ENCODE measurements at regions not wholly inside any gene's neighbourhood (a gene's known extent, or its start where the extent isn't known, plus 50 kb on each side); places are given as distances from the start of the nearest gene placed in this dataset.
A peak's percentile ranks its signal among the peaks of the same experiment; 100 is the strongest.
"Not testable (repeated sequence)": the region's sequence is repeated elsewhere in the genome, so short reads cannot be mapped to it uniquely, and the experiment has no call there.

GRCh38 chr21:6080941-6081655, 4440.3 kb upstream of the TPTE start:
- H3K27me3 ChIP-seq; H3K4me3 ChIP-seq; H3K36me3 ChIP-seq; H3K9me3 ChIP-seq; intact Hi-C loops (cut with DNase I); DNase-seq; H3K4me1 ChIP-seq; H3K27ac ChIP-seq: not testable (repeated sequence)
- no CpG with 5 or more reads among the region's 34 CpGs for WGBS, 4 donors
- ATAC-seq, result peak; percentile 68 to 89 (median 78)

GRCh38 chr21:6082166-6082565, 4439.2 kb upstream of the TPTE start:
- H3K9me3 ChIP-seq; intact Hi-C loops (cut with DNase I); H3K4me3 ChIP-seq; H3K27ac ChIP-seq; ATAC-seq; H3K27me3 ChIP-seq; H3K4me1 ChIP-seq; H3K36me3 ChIP-seq; DNase-seq: not testable (repeated sequence)
- WGBS, 4 donors, result no CpG with 5 or more reads among the region's 12 CpGs

- DNase-seq; intact Hi-C loops (cut with DNase I); H3K27ac ChIP-seq; H3K4me3 ChIP-seq; ATAC-seq; H3K9me3 ChIP-seq; H3K36me3 ChIP-seq; H3K4me1 ChIP-seq; H3K27me3 ChIP-seq: not testable (repeated sequence)
- no CpG with 5 or more reads among the region's 10 CpGs for WGBS, 4 donors
Observed at GRCh38 chr21:6083574-6084120, 4437.7 kb upstream of the TPTE start.

- H3K27ac ChIP-seq; H3K36me3 ChIP-seq; ATAC-seq; H3K9me3 ChIP-seq; intact Hi-C loops (cut with DNase I); H3K4me1 ChIP-seq; H3K27me3 ChIP-seq; DNase-seq; H3K4me3 ChIP-seq: not testable (repeated sequence)
- 59 to 90% (median 82%) methylated on average over 5 of the region's 20 CpGs; no CpG with 5 or more reads in 1 of the 4 donors for WGBS, 4 donors
Observed at GRCh38 chr21:6086038-6086437, 4435.3 kb upstream of the TPTE start.

GRCh38 chr21:6087579-6088178, 4433.7 kb upstream of the TPTE start:
- H3K4me1 ChIP-seq; H3K27me3 ChIP-seq; ATAC-seq; H3K4me3 ChIP-seq; H3K9me3 ChIP-seq; H3K27ac ChIP-seq; DNase-seq; intact Hi-C loops (cut with DNase I); H3K36me3 ChIP-seq: not testable (repeated sequence)
- WGBS, 4 donors, result no CpG with 5 or more reads among the region's 24 CpGs

GRCh38 chr21:6090286-6090908, 4431.0 kb upstream of the TPTE start:
- H3K9me3 ChIP-seq; H3K4me3 ChIP-seq; H3K27ac ChIP-seq; H3K27me3 ChIP-seq; DNase-seq; H3K4me1 ChIP-seq; intact Hi-C loops (cut with DNase I); H3K36me3 ChIP-seq: not testable (repeated sequence)
- WGBS, 4 donors, result no CpG with 5 or more reads among the region's 24 CpGs
- peak in 2 of 4 donors; percentile 6 to 58 for ATAC-seq

- H3K9me3 ChIP-seq; H3K4me3 ChIP-seq; H3K4me1 ChIP-seq; H3K36me3 ChIP-seq; intact Hi-C loops (cut with DNase I); DNase-seq; H3K27me3 ChIP-seq; H3K27ac ChIP-seq; ATAC-seq: not testable (repeated sequence)
- WGBS, 4 donors, result no CpG with 5 or more reads among the region's 36 CpGs
Observed at GRCh38 chr21:6091335-6092027, 4429.9 kb upstream of the TPTE start.

- ATAC-seq; intact Hi-C loops (cut with DNase I): not testable (repeated sequence)
- 99% methylated on average over 5 of the region's 13 CpGs; no CpG with 5 or more reads in 3 of the 4 donors for WGBS, 4 donors
Observed at GRCh38 chr21:6092401-6092800, 4429.0 kb upstream of the TPTE start.

GRCh38 chr21:6093419-6093818, 4428.0 kb upstream of the TPTE start:
- peak; percentile 18 to 56 (median 43) for DNase-seq
- H3K36me3 ChIP-seq; H3K4me1 ChIP-seq; H3K27me3 ChIP-seq; H3K9me3 ChIP-seq; H3K4me3 ChIP-seq; H3K27ac ChIP-seq; intact Hi-C loops (cut with DNase I): not testable (repeated sequence)
- 56 to 73% (median 66%) methylated on average over 11 to 13 of the region's 32 CpGs for WGBS, 4 donors
- ATAC-seq, result peak; percentile 15 to 63 (median 37)

More at GRCh38 chr21:6092401-6092800, 4429.0 kb upstream of the TPTE start:
- H3K27ac ChIP-seq, H3K4me3 ChIP-seq, H3K36me3 ChIP-seq, H3K9me3 ChIP-seq, H3K4me1 ChIP-seq, H3K27me3 ChIP-seq: not testable (repeated sequence)
- DNase-seq, result peak in 1 of 5 donors; percentile 10

GRCh38 chr21:6093870-6094269, 4427.5 kb upstream of the TPTE start:
- 81 to 84% methylated on average over 5 to 7 of the region's 23 CpGs; no CpG with 5 or more reads in 2 of the 4 donors for WGBS, 4 donors
- not testable (repeated sequence) for H3K9me3 ChIP-seq

More at GRCh38 chr21:6093870-6094269, 4427.5 kb upstream of the TPTE start:
- ATAC-seq; H3K4me3 ChIP-seq; H3K36me3 ChIP-seq; H3K4me1 ChIP-seq; H3K27ac ChIP-seq; intact Hi-C loops (cut with DNase I); H3K27me3 ChIP-seq: not testable (repeated sequence)
- peak in 2 of 5 donors; percentile 3 to 19 for DNase-seq
